ENCODE measurements at regions not wholly inside any gene's neighbourhood (a gene's known extent, or its start where the extent isn't known, plus 50 kb on each side); places are given as distances from the start of the nearest gene placed in this dataset.

DNA sequence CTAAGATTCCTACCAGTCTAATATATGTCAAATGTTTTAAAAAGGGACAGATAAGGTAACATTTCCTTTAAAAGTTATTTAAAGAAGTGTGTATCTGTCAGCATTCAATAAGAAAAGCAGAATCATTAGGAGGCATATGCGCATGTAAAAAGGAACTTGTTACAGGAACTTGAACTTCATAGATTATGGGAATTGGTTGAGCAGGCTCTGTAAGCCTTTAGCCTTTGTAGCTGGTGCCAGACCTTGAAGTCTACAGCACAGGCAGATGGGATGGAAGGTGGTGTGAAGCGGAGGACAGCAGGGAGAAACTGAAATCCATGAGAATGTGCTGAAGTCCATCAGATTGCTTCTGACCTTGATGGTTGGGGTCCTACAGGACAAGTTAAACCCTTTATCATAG is 138.3 kb upstream of the ST6GAL2 start:
- TF ChIP-seq POLR2AphosphoS5 (IDR thresholded peaks at IDR 0.05; ENCODE audit: borderline replicate concordance, low read depth, low read length) = no peak
- TF ChIP-seq EZH2 (IDR thresholded peaks at IDR 0.05) = no peak
